AG04450 (cell line): ENCODE measurements at regions not wholly inside any gene's neighbourhood (a gene's known extent, or its start where the extent isn't known, plus 50 kb on each side); places are given as distances from the start of the nearest gene placed in this dataset.
A peak's percentile ranks its signal among the peaks of the same experiment; 100 is the strongest.

ENCODE experiments used
- CTCF ChIA-PET: fragments of 300-600, 350-600 bp; formaldehyde crosslinking; extraction: SDS; loops from one replicate; lab custom pipeline; 2022; ENCODE audit warnings: antibody characterized with exemption, inconsistent platforms; lab: Charles Lee
- POLR2A ChIA-PET: fragments of 350-600 bp; formaldehyde crosslinking; extraction: SDS; loops from one replicate; lab custom pipeline; 2021; ENCODE audit warnings: antibody characterized with exemption, inconsistent platforms; lab: Yijun Ruan, JAX
- DNase-seq: peaks from one replicate; pipeline ENCODE4 v3.0.0-alpha.2; 2011; ENCODE audit warnings: low read depth, low spot score
- H3K27ac ChIP-seq: one replicate; pipeline ENCODE4 v1.5.1; 2012; ENCODE audit warnings: low read depth, low read length, control low read depth
- H3K27me3 ChIP-seq: one replicate; pipeline ENCODE4 v1.6.0; 2012; ENCODE audit warnings: low read length; ENCODE audit not compliant: control insufficient read depth, insufficient read depth
- H3K4me3 ChIP-seq: 2 replicates; pipeline ENCODE4 v1.5.1; 2011; ENCODE audit warnings: mild to moderate bottlenecking, low read depth, low read length, control low read depth
- H3K9me3 ChIP-seq: 2 replicates; pipeline ENCODE4 v1.5.1; 2012; ENCODE audit warnings: low read length; ENCODE audit not compliant: control insufficient read depth, insufficient read depth
- TF ChIP-seq, protein P1 (sequence below): IDR thresholded peaks from 2 replicates; pipeline ENCODE4 v1.5.1; 2011; ENCODE audit warnings: low read depth, low read length, control low read depth, inconsistent platforms

DNA sequence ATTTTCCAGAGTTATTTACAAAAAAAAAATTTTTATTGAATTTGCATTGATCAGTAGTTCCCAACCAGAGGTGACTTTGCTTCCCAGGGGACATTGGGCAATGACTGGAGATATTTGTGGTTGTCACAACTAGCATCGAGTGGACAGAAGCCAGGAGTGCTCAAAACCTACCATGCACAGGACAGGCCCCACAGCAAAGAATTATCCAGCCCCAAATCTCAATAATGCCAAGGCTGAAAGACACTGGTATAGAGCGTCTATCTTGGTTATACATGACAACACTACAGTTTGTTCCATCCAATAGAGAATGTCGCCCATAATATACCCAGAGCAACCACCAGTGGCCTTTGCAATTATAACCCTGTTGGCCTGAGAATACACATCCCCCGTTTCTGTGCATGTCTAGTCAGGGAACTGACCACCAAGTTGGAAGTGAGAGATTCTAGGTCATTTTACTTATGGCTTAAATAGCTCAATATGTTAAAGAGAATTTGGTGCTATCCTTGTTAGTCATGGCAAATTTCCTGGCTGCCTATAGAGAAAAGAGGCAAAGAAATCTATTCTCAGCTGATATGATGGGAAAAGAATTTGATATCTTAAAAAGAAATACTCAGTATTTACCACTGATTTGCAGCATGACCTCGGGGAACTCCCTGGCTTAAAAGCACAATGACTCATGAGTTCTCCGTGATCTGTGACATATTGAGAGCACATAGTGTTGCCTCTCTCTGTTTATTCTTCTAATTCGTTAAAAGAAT lies 76.0 kb upstream of the ADTRP start:
- TF ChIP-seq, protein P1, sequence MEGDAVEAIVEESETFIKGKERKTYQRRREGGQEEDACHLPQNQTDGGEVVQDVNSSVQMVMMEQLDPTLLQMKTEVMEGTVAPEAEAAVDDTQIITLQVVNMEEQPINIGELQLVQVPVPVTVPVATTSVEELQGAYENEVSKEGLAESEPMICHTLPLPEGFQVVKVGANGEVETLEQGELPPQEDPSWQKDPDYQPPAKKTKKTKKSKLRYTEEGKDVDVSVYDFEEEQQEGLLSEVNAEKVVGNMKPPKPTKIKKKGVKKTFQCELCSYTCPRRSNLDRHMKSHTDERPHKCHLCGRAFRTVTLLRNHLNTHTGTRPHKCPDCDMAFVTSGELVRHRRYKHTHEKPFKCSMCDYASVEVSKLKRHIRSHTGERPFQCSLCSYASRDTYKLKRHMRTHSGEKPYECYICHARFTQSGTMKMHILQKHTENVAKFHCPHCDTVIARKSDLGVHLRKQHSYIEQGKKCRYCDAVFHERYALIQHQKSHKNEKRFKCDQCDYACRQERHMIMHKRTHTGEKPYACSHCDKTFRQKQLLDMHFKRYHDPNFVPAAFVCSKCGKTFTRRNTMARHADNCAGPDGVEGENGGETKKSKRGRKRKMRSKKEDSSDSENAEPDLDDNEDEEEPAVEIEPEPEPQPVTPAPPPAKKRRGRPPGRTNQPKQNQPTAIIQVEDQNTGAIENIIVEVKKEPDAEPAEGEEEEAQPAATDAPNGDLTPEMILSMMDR: no peak
- POLR2A ChIA-PET: no interaction called here
- CTCF ChIA-PET: no interaction called here
- Histone ChIP-seq H3K27ac (no peak overlapping the region), H3K9me3 (no peaks in the 10 kb centered on the region), H3K27me3 (no peaks in the 10 kb centered on the region), H3K4me3 (no peak overlapping the region)
- peak; percentile 26 for DNase-seq

DNA sequence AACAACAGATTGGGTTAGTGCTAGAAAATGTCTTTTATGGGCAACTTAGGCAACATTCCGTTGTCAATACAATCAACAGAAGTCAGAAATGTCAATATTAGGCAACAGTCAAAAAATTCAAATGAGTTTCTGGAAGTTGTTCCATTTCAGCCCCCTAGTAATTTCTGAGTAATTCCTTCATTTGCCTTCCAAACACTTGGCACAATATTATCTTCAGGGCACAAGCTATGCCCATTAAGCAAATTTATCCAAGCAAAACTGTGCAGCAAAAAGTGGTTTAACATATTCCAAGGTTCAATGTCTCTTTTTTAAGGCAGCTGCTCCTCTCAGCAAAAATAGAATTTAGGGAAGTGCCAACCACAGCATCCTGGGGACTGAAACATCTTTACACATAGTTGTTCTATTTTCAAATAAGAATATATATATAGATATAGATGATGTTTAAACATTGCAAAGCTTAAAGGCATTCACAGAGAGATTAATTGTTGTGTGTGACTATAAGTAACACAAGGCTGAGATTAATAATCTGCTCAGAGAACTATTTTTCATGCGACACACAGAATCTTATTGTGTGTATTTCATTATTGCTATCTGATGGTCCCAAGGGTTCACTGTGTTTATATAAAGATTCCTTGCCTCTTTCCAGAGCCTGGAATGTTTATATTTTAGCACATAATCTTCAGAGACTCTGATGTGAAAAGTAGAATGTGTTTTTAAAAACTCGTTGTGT lies 75.2 kb upstream of the ADTRP start:
- ChIA-PET POLR2A (no interaction called here), CTCF (no interaction called here)
- H3K4me3 ChIP-seq: no peak overlapping the region
- no peaks in the 10 kb centered on the region for H3K27me3 ChIP-seq
- H3K27ac ChIP-seq: no peak overlapping the region
- DNase-seq: no peak
- H3K9me3 ChIP-seq: no peaks in the 10 kb centered on the region
- TF ChIP-seq, protein P1: no peak

DNA sequence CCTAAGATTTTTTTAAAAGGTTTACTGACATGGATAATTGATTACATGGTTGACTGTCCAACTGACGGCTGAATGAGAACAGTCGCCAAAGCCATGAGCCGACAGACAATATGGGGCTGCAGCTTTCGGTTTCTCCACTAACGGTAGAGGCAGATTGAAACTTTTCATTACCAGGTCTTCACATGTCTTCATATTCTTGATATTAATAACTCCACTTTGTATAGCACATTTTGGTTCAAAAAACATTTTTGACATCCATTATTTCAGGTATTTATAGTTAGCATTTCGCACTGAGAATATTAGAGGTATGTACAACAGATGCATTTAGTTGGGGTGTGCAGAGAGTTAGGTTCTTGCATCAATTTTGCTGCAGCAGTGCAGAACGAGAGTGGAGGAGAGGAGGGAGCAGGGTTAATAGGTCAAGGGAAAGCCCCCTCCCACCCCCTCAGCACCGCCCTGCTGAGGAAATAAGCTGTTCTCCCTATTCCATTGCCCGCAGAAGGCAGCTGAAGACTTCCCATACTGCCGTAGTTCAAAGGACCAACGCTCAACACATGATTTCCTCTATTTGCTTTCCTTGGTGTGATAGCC lies 73.6 kb upstream of the ADTRP start:
- ChIA-PET POLR2A (no interaction called here), CTCF (no interaction called here)
- DNase-seq: no peak
- no peaks in the 10 kb centered on the region for H3K27me3 ChIP-seq
- H3K4me3 ChIP-seq: no peak overlapping the region
- H3K9me3 ChIP-seq: no peaks in the 10 kb centered on the region
- TF ChIP-seq, protein P1: no peak
- H3K27ac ChIP-seq: no peak overlapping the region

DNA sequence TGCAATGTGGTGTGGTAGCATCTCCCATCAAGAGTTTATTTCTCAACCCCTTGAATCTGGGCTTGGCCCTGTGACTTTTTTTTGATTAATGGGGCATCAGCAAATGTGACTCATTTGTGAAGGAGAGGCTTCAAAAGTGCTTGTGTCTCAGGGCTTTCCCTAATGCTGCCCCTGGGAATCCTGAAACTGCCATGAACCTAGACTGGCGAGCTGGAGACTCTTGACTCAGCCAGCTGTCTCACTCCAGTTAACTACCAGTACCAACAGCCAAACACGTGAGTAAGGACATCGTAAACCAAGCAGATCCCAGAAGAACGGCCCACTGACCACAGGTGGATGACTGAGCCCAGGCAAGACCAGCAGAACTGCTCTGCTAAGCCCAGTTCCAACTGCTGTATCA lies 72.8 kb upstream of the ADTRP start:
- H3K9me3 ChIP-seq: no peaks in the 10 kb centered on the region
- H3K27ac ChIP-seq: no peak overlapping the region
- H3K27me3 ChIP-seq: no peaks in the 10 kb centered on the region
- ChIA-PET POLR2A (no interaction called here), CTCF (no interaction called here)
- TF ChIP-seq, protein P1: no peak
- no peak overlapping the region for H3K4me3 ChIP-seq
- DNase-seq: no peak
